ENCODE measurements at regions not wholly inside any gene's neighbourhood (a gene's known extent, or its start where the extent isn't known, plus 50 kb on each side); places are given as distances from the start of the nearest gene placed in this dataset.

- Histone ChIP-seq H3K23ac (ENCODE audit: low read depth, low read length) (no peak overlapping the region), H4K5ac (ENCODE audit: low read depth, low read length) (no peak overlapping the region), H2BK15ac (ENCODE audit: low read depth, low read length) (no peak overlapping the region), H3K9ac (ENCODE audit: low read depth, low read length) (no peak overlapping the region), H2BK20ac (ENCODE audit: low read depth, low read length) (no peak overlapping the region), H3K18ac (ENCODE audit: low read depth, low read length) (no peak overlapping the region), H3K9me1 (ENCODE audit: insufficient read depth, low read length) (no peaks in the 10 kb centered on the region), H2BK5ac (ENCODE audit: low read depth, low read length, poor library complexity, severe bottlenecking) (no peak overlapping the region), H3K79me1 (ENCODE audit: low read depth in 1 of 2, low read length in 2 of 2) (no peaks in the 10 kb centered on the region), H3K4me2 (ENCODE audit: low read depth, low read length) (no peak overlapping the region), H3K56ac (ENCODE audit: extremely low read depth, insufficient read depth, low read length) (no peak overlapping the region), H3K4me1 (ENCODE audit: control insufficient read depth, insufficient read depth, low read length) (no peaks in the 10 kb centered on the region), H2AK5ac (ENCODE audit: low read depth, low read length) (no peak overlapping the region), H2AFZ (replicated peaks; ENCODE audit: low read length, poor library complexity) (no peak overlapping the region), H3K9me3 (ENCODE audit: control insufficient read depth, insufficient read depth, low read length) (0 out of 2 replicates have a peak, but pooled peaks cover 2% of the 10 kb centered on the region), H3K4me3 (ENCODE audit: insufficient read depth, low read depth, low read length) (no peak overlapping the region), H3K27ac (ENCODE audit: insufficient read depth, low read length) (no peak overlapping the region), H3K14ac (replicated peaks; ENCODE audit: low read depth, low read length) (no peak overlapping the region), H4K91ac (ENCODE audit: insufficient read depth, low read depth, low read length) (no peak overlapping the region), H4K8ac (ENCODE audit: low read depth in 2 of 2, low read length in 2 of 2) (no peak overlapping the region), H2AK9ac (replicated peaks; ENCODE audit: low read depth, low read length, poor library complexity) (no peak overlapping the region), H4K20me1 (ENCODE audit: insufficient read depth, low read length) (no peaks in the 10 kb centered on the region), H3K27me3 (ENCODE audit: control insufficient read depth, insufficient read depth, low read length) (no peaks in the 10 kb centered on the region), H3K36me3 (ENCODE audit: control insufficient read depth, insufficient read depth, low read length) (no peaks in the 10 kb centered on the region), H3K4ac (ENCODE audit: low read depth, low read length) (no peak overlapping the region), H2BK120ac (ENCODE audit: low read depth, low read length) (no peak overlapping the region)
- no TSS peak for BruUV-seq (replicated peaks)
- in situ Hi-C loops (cut with MboI; ENCODE audit: low sequenced_read_pairs) (no loop called here), intact Hi-C loops (cut with micrococcal nuclease) (no loop called here), dilution Hi-C loops (cut with HindIII; ENCODE audit: low sequenced_read_pairs, unreplicated experiment) (no loop called here)
- no peak for DNase-seq
- no peak for TF ChIP-seq ELK1 (IDR thresholded peaks at IDR 0.05; ENCODE audit: borderline replicate concordance, low read depth, low read length)
- no peak for TF ChIP-seq MAFK (IDR thresholded peaks at IDR 0.05; ENCODE audit: low read depth, low read length)
- TF ChIP-seq SMC3 (IDR thresholded peaks at IDR 0.05; ENCODE audit: low read depth, low read length), result no peak
- TF ChIP-seq MAZ (IDR thresholded peaks at IDR 0.05; ENCODE audit: borderline replicate concordance, low read depth, low read length), result no peak
- TF ChIP-seq RFX5 (IDR thresholded peaks at IDR 0.05; ENCODE audit: low read depth, low read length), result no peak
- TF ChIP-seq FOS (IDR thresholded peaks at IDR 0.05; ENCODE audit: low read depth, low read length), result no peak
- no peak for TF ChIP-seq RCOR1 (IDR thresholded peaks at IDR 0.05; ENCODE audit: insufficient replicate concordance, low read length)
- no peak for TF ChIP-seq CHD1 (IDR thresholded peaks at IDR 0.05; ENCODE audit: low read depth, low read length)
- no peak for TF ChIP-seq NFE2L2 (IDR thresholded peaks at IDR 0.05; ENCODE audit: low read depth, low read length)
- no peak for TF ChIP-seq RAD21 (IDR thresholded peaks at IDR 0.05; ENCODE audit: low read length)
- TF ChIP-seq MXI1 (IDR thresholded peaks at IDR 0.05; ENCODE audit: borderline replicate concordance, low read depth, low read length), result no peak
- TF ChIP-seq BHLHE40 (IDR thresholded peaks at IDR 0.05; ENCODE audit: low read depth, low read length), result no peak
- TF ChIP-seq CTCF (conservative IDR thresholded peaks at IDR 0.05; ENCODE audit: low read depth, low read length), result no peak
- no peak for TF ChIP-seq CEBPB (IDR thresholded peaks at IDR 0.05; ENCODE audit: low read depth, low read length)
- no peak for TF ChIP-seq USF2 (IDR thresholded peaks at IDR 0.05; ENCODE audit: low read depth, low read length)
- POLR2A ChIA-PET (ENCODE audit: unreplicated experiment), result no interaction called here
- no peak for ATAC-seq (ENCODE audit: low read depth)
- CTCF ChIA-PET, result no interaction called here
Observed at GRCh38 chr13:33891196-33891742, 73.3 kb downstream of the RFC3 start.

Data from IMR-90 (cell line).